Lung (tissue), 11 donors: ENCODE measurements at regions not wholly inside any gene's neighbourhood (a gene's known extent, or its start where the extent isn't known, plus 50 kb on each side); places are given as distances from the start of the nearest gene placed in this dataset.

Experiments
- ATAC-seq: fragments of 200-7000 bp; cut with Tn5 transposase; one replicate; pipeline ENCODE4 v1.9.1; 2020; ENCODE audit warnings: moderate number of reproducible peaks; ENCODE audit not compliant: insufficient read depth, low FRiP score
- DNase-seq, 3 donors: peaks; one replicate each; pipeline ENCODE4 v3.0.0-alpha.2; 2013 to 2017
- H3K27ac ChIP-seq, 2 donors: one replicate each; pipeline ENCODE4 v1.5.1; 2013; ENCODE audit warnings: mild to moderate bottlenecking in 2 of 2, moderate library complexity in 2 of 2, control low read depth in 1 of 2, inconsistent platforms in 1 of 2, low read depth in 1 of 2, low read length in 1 of 2
- H3K27me3 ChIP-seq, 3 donors: one replicate each; pipeline ENCODE4 v1.5.1; 2013; ENCODE audit warnings: low read length in 2 of 3; ENCODE audit not compliant: control insufficient read depth in 3 of 3, insufficient read depth in 3 of 3
- H3K36me3 ChIP-seq, 4 donors: one replicate each; pipeline ENCODE4 v1.5.1; 2013; ENCODE audit warnings: low read length in 4 of 4, mild to moderate bottlenecking in 1 of 4, moderate library complexity in 1 of 4; ENCODE audit not compliant: control insufficient read depth in 4 of 4, insufficient read depth in 4 of 4
- H3K4me1 ChIP-seq, 5 donors: one replicate each; pipeline ENCODE4 v1.5.1; 2013; ENCODE audit warnings: low read length in 5 of 5, mild to moderate bottlenecking in 2 of 5, moderate library complexity in 1 of 5; ENCODE audit not compliant: control insufficient read depth in 5 of 5, insufficient read depth in 5 of 5
- H3K4me3 ChIP-seq: one replicate; pipeline ENCODE4 v1.5.1; 2013; ENCODE audit warnings: mild to moderate bottlenecking, control low read depth, moderate library complexity
- H3K9ac ChIP-seq, 2 donors: one replicate each; pipeline ENCODE4 v1.5.1; 2013; ENCODE audit warnings: low read length in 2 of 2, control low read depth in 1 of 2; ENCODE audit not compliant: insufficient read depth in 1 of 2
- H3K9me3 ChIP-seq, 4 donors: one replicate each; pipeline ENCODE4 v1.5.1; 2013; ENCODE audit warnings: low read length in 3 of 4, mild to moderate bottlenecking in 1 of 4, moderate library complexity in 1 of 4; ENCODE audit not compliant: control insufficient read depth in 4 of 4, insufficient read depth in 3 of 4
- CTCF ChIP-seq: IDR thresholded peaks from 2 replicates; pipeline ENCODE4 v1.5.1; 2012; ENCODE audit warnings: mild to moderate bottlenecking; ENCODE audit errors: control extremely low read depth, extremely low read depth
- WGBS, 2 donors: extraction: QIAGEN DNeasy Blood & Tissue Kit; methylation state at CpG; one replicate each; pipeline ENCODE4 v1.1.7; 2013; 5-methylcytosine and 5-hydroxymethylcytosine counted together
- donor health status: control.
- donor health status: control.
- donor health status: Bipolar disorder and iron deficiency.
- donor health status: healthy.
- donor health status: DM: yes; HTN: yes; CAD: no.

GRCh38 chr3:82816086-82816485, 1054.6 kb upstream of the GBE1 start:
- Histone ChIP-seq H3K27ac (no peak overlapping the region), H3K4me1 (no peaks in the 10 kb centered on the region), H3K27me3 (no peaks in the 10 kb centered on the region), H3K4me3 (no peak overlapping the region), H3K9me3 (peaks cover 0 to 12% (median 0%) of the 10 kb centered on the region in 4 donors), H3K9ac (no peak overlapping the region), H3K36me3 (no peaks in the 10 kb centered on the region)
- TF ChIP-seq CTCF = no peak
- DNase-seq (no peak), ATAC-seq (no peak)

DNA sequence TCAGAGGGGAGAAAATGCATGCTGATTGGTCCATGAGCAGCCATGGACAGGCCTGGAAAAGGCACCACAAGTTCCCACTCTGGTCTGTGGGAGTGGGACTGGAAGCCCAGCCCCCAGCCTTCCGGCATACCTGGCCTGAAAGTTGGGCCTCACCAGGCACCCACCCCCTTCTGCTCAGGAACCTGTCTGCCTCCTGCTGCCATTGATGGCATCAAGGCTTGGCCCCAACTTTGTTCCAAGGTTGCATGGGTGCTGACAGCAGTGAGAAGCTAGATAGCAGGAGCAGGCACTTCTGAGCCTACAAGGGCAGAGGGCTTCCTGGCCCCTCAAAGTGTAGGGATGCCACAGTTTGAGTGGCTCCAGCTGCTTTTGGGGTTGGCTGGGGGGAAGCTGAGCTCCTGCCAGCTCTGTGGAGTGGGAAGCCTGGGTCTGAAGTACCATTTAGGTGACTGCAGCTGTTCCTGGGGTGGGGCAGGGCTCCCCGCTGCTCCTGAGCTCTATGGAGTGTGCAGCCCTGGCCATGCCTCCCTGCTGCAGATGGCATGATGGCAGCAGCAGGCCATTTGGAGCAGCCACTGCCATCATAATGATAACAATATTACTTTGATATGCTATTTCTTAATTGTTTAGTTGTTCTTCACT, 1054.1 kb upstream of the GBE1 start:
- no peaks in the 10 kb centered on the region for H3K27me3 ChIP-seq
- DNase-seq (no peak), ATAC-seq (no peak)
- H3K9ac ChIP-seq = no peak overlapping the region
- no peaks in the 10 kb centered on the region for H3K4me1 ChIP-seq
- peaks cover 0 to 12% (median 0%) of the 10 kb centered on the region in 4 donors for H3K9me3 ChIP-seq
- no peak overlapping the region for H3K4me3 ChIP-seq
- TF ChIP-seq CTCF = no peak
- no peak overlapping the region for H3K27ac ChIP-seq
- no peaks in the 10 kb centered on the region for H3K36me3 ChIP-seq
- 92 to 96% methylated on average over 2 of the region's 2 CpGs for WGBS, 2 donors

- Histone ChIP-seq H3K36me3 (no peaks in the 10 kb centered on the region), H3K27ac (no peak overlapping the region), H3K27me3 (no peaks in the 10 kb centered on the region), H3K9ac (no peak overlapping the region), H3K4me3 (no peak overlapping the region), H3K4me1 (no peaks in the 10 kb centered on the region), H3K9me3 (peaks cover 0 to 12% (median 0%) of the 10 kb centered on the region in 4 donors)
- TF ChIP-seq CTCF = no peak
- DNase-seq (no peak), ATAC-seq (no peak)
- 90% methylated on average over 2 of the region's 2 CpGs for WGBS, 2 donors
Observed at GRCh38 chr3:82814660-82815059, 1053.2 kb upstream of the GBE1 start.

GRCh38 chr3:82807781-82808180, 1046.3 kb upstream of the GBE1 start:
- ATAC-seq (no peak), DNase-seq (no peak)
- Histone ChIP-seq H3K36me3 (no peaks in the 10 kb centered on the region), H3K4me1 (peaks cover 0 to 2% (median 0%) of the 10 kb centered on the region in 5 donors), H3K9me3 (peaks cover 0 to 3% (median 0%) of the 10 kb centered on the region in 4 donors), H3K9ac (no peak overlapping the region), H3K4me3 (no peak overlapping the region), H3K27ac (no peak overlapping the region), H3K27me3 (no peaks in the 10 kb centered on the region)
- no peak for TF ChIP-seq CTCF
- 95 to 96% methylated on average over 23 of the region's 23 CpGs for WGBS, 2 donors
